ENCODE measurements at regions not wholly inside any gene's neighbourhood (a gene's known extent, or its start where the extent isn't known, plus 50 kb on each side); places are given as distances from the start of the nearest gene placed in this dataset.
A peak's percentile ranks its signal among the peaks of the same experiment; 100 is the strongest.
"Not testable (repeated sequence)": the region's sequence is repeated elsewhere in the genome, so short reads cannot be mapped to it uniquely, and the experiment has no call there.

- no peak for DNase-seq (ENCODE audit: extremely low read depth in 1 of 11, low read depth in 9 of 11, low spot score in 4 of 11)
Measured at GRCh38 chr18:24609254-24609653, 148.8 kb downstream of the HRH4 start.

GRCh38 chr18:24611075-24611474 is 150.6 kb downstream of the HRH4 start:
- DNase-seq (ENCODE audit: extremely low read depth in 1 of 11, low read depth in 9 of 11, low spot score in 4 of 11) = no peak

DNA sequence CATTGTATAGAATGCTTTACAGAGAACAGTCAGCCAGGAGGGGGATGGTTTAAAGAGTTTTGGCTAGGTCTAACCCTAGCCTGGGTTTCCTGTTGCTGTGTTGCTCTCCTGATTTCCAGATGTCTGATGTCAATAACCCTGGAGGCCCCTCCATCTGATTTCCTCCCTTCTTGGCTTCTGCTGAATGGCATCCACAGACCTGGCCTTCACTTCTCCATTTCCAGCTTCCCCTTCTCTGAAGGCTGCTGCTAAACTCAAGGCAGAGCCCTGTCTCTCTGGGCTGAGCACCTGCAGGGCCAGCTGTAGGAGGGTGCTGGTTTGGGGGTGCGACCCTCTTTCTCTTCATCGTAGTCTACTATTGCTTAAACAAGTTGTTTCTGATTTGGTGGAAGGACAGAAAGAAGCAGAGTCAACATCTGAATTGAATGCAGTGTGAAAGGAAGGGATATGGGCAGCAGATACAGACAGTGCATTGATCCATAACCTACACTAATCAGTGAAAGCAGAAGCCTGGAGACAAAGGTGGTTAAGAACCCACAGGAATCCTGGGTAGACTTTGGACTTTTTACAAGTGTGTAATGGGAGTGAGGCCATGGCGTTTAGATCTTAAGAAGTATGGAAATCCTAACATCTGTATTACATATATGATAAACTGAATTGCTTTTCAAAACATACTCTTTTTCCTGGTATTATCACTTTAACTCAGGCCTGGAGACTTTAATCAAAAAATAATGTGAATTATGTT is 153.6 kb downstream of the HRH4 start:
- no peak for DNase-seq (ENCODE audit: extremely low read depth in 1 of 11, low read depth in 9 of 11, low spot score in 4 of 11)

- DNase-seq (ENCODE audit: extremely low read depth in 1 of 11, low read depth in 9 of 11, low spot score in 4 of 11) = peak in 5 of 11 donors; percentile 25 to 58 (median 38)
Measured at GRCh38 chr18:24616653-24617052, 156.2 kb downstream of the HRH4 start.

DNA sequence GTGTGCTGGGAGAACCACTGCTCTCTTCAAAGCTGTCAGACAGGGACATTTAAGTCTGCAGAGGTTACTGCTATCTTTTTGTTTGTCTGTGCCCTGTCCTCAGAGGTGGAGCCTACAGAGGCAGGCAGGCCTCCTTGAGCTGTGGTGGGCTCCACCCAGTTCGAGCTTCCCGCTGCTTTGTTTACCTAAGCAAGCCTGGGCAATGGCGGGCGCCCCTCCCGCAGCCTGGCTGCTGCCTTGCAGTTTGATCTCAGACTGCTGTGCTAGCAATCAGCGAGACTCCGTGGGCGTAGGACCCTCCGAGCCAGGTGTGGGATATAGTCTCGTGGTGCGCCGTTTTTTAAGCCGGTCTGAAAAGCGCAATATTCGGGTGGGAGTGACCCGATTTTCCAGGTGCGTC is 164.0 kb downstream of the HRH4 start:
- DNase-seq (ENCODE audit: extremely low read depth in 1 of 11, low read depth in 9 of 11, low spot score in 4 of 11) = not testable (repeated sequence)

GRCh38 chr18:24627644-24628315 is 167.3 kb downstream of the HRH4 start:
- DNase-seq (ENCODE audit: extremely low read depth in 1 of 11, low read depth in 9 of 11, low spot score in 4 of 11) = no peak

DNA sequence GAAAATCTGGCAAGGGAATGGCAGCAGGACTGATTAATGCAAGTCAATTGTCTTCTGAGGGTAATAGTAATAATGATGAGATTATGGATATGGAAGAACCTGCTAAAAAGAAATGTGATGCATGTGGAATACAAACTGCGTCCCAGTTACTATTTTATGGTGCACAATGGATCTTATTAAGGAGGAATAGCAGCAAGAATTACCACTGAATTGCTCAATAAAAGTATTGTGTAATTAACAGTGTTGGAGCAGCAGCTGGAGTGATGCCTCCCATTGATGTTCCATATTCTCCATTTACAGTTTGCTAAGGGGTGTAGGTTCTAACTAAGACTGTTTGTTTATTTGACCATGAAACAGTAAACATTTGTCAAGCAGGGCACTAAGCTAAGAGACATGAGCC is 167.9 kb downstream of the HRH4 start:
- DNase-seq (ENCODE audit: extremely low read depth in 1 of 11, low read depth in 9 of 11, low spot score in 4 of 11) = no peak

GRCh38 chr18:24629921-24630320 is 169.5 kb downstream of the HRH4 start:
- no peak for DNase-seq (ENCODE audit: extremely low read depth in 1 of 11, low read depth in 9 of 11, low spot score in 4 of 11)

DNA sequence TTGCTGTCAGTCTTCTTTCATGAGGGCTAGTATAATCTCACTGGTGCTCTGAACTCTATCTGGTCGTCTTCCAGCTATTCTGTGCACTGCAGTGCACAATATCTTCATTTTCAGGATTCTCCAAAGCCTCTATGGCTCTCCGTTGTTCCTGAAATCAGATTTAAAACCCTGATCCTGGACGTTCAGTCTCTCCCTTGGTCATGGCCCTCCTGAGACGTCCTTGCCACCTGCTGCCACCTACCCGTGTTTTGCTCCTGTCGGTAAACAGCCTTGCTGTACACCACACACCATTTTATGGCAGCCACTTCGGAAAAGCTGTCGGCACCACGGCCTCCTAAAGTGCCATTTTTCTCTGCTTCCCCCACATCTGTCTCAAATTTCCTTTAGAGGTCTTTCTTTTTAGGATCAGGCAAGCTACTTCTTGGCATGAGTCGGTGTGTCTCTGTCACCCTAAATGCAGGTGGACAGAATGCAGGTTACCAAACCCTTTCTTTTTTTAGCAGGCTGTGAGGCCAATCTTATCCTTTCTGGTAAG is 170.0 kb downstream of the HRH4 start:
- no peak for DNase-seq (ENCODE audit: extremely low read depth in 1 of 11, low read depth in 9 of 11, low spot score in 4 of 11)

- DNase-seq (ENCODE audit: extremely low read depth in 1 of 11, low read depth in 9 of 11, low spot score in 4 of 11) = no peak
Measured at GRCh38 chr18:24631243-24632025, 171.0 kb downstream of the HRH4 start.

DNA sequence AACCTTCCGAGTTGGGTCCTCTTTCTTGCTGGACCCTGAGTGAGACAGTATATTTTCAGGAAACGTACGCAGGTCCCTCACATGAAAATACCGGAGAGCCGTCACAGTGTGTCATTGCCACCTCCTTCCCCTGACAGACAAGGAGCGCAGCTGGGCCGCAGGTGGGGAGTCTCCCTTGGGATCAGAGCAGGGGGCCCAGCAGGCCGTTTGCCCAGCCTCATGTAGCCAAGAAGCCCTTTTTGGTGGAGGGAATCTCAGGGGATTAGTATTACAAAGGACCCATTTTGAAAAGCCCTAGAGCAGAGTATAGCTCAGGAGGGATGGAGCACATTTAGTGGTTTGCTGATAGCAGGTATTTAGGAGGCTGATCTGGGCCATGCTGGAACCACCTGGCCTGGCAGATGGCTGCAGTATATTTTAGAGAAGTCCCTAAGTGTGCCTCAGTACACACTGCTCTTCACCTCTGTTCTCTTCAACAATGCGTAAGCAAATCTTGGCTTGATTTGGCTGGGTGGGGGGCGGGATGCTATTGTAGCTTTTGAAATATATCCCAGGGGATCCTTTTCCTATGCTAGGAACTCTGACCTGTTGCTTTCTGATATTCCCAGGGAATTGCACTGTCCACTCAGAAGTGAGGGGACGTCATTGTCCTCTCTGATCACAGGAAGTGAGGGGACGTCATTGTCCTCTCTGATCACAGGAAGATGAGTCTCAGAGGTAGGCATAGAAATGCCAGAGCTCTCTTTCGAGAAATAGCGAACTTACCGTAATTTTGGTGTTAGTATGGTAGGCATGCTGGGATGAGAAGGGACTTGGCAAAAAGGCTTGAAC is 171.9 kb downstream of the HRH4 start:
- no peak for DNase-seq (ENCODE audit: extremely low read depth in 1 of 11, low read depth in 9 of 11, low spot score in 4 of 11)

DNA sequence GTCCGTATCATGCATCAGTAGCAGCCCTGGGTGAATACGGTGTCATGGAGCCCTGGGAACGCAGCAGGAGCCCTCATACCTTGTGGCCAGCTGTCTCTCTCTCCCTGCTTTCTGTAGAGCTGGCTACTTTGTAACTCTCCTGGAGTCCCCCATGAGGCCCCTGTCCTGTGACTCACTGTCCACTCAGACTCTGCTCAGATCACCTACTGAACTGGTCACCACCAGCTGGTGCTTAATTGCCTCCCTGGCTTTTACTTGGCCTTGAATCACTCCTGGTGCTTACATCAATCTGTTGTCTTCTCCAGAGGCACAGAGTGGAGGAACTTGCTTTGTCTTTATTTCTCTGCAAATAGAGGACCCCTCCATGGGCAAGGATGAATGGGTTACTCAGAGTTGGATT is 172.7 kb downstream of the HRH4 start:
- no peak for DNase-seq (ENCODE audit: extremely low read depth in 1 of 11, low read depth in 9 of 11, low spot score in 4 of 11)

DNA sequence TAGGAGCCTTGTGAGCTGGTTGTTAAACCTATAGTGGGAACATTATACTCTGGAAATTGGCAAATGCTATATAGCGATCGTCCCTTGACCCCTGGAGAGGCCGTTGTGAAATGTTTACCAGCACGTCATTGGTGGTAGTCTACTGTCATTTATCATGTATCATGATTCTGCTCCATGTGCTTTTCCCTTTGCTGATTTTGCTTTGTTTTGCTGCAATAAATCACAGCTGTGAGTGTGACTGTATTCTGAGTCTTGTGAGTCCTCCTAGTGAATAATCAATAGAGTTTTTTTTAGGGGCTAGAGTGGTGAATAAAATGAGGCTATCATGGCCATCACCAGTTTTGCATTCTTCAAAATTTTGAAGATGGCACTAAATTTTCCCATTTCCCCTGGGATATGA is 189.1 kb downstream of the HRH4 start:
- DNase-seq (ENCODE audit: extremely low read depth in 1 of 11, low read depth in 9 of 11, low spot score in 4 of 11) = no peak

DNA sequence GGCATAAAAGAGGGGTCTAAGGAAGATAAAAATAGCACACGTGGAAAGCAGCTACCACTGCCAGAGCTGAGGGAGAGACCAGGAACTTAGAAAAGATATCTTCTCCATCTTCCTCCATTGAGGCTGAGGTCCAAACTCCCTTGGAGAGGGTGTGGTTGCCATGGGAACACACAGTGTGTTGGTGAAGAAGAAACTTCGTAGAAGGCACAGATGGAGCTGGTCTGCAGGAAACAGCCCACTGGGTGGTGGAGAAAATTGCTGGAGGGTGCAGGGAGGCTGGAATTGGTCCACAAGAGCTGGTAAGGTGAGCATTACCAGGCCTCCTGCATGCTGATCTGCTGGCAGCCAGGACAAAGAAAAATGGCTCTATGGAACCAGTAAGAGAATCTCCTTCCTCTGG is 191.0 kb downstream of the HRH4 start:
- DNase-seq (ENCODE audit: extremely low read depth in 1 of 11, low read depth in 9 of 11, low spot score in 4 of 11) = no peak

DNA sequence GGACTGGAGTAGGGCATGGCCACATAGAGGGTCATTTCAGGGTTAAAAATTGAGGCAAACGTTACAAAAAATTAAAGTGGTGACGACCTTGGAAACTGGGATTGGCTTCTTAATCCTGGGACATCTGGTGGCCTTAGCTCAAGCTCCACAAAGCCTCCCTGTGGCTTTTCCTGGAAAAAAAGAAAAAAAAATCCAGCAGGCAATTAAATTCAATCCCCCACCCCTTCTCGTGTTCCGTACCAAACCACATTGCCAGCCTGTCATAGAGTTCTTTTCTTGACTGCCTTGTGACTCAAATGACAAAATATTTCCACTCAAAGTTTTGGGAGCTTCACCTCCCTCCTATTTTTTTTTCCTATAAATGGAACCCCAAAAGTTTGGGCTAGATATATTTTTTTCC is 195.6 kb downstream of the HRH4 start:
- peak in 3 of 11 donors; percentile 9 to 27 (median 15) for DNase-seq (ENCODE audit: extremely low read depth in 1 of 11, low read depth in 9 of 11, low spot score in 4 of 11)

DNA sequence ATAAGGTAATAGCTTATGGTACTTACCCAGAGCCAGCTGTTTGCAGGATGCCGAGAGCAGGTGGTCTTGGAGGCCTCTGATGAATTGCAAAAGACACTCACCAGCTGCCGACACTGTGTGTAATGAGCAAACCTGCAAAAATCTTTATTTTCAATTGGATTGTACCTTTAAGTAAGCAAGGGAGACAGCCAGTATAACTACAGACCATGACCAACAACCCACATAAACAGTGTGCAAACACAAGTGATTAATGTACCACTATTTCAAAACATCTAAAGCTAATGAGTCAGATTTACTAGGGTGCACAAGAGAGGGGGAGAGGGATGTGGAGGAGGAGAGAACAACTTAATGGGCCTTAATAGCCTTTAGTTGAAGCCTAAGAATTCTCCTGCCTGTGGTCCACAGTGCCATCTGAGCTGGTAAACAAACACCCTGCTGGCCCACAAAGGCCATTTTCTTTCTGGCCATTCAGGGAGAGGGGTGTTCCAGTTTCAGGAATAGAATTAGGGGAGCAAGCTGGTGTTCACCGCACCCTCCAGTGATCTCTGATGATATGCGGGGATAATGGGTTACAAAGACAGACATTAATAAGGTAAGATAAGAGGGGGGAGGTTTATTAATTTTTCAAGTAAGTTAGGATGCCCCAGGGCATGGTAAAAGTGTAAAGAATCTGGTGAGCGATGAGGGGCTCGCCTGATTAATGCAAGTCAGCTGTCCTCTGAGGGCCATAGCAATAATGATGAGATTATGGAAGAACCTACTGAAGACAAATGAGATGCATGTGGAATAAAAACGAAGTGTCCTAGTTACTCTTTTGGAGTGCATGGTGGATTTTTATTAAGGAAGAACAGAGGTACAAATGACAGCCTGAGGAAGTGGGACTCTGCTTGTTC is 196.4 kb downstream of the HRH4 start:
- peak; percentile 59 to 87 (median 71) for DNase-seq (ENCODE audit: extremely low read depth in 1 of 11, low read depth in 9 of 11, low spot score in 4 of 11)

- DNase-seq (ENCODE audit: extremely low read depth in 1 of 11, low read depth in 9 of 11, low spot score in 4 of 11) = no peak
Measured at GRCh38 chr18:24657444-24657842, 197.0 kb downstream of the HRH4 start.

DNA sequence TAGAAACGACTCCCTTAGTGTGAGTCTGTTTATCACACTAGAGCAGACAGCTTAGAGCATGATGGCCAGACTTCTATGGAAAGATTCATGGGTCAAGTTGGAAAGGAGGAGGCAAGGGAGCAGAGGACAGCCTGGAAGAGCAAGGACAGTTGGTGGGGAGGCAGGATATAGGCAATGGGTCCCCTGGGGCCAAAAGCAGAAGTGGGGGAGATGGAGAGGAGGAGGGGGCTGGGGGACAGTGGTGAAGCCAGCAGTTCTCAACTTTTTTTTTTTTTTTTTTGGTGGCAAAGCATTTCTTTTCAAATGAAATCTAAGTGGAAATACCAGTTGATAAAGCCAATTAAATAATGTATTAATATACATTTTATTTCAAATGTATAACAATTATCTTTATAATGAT is 197.9 kb downstream of the HRH4 start:
- DNase-seq (ENCODE audit: extremely low read depth in 1 of 11, low read depth in 9 of 11, low spot score in 4 of 11) = no peak
